ENCODE measurements at regions not wholly inside any gene's neighbourhood (a gene's known extent, or its start where the extent isn't known, plus 50 kb on each side); places are given as distances from the start of the nearest gene placed in this dataset.
A peak's percentile ranks its signal among the peaks of the same experiment; 100 is the strongest.

GRCh38 chr11:92332986-92333385, 108.4 kb downstream of the FAT3 start:
- TF ChIP-seq POLR2A (IDR thresholded peaks at IDR 0.05): no peak
- TF ChIP-seq CTCF (IDR thresholded peaks at IDR 0.05): no peak
- intact Hi-C loops (cut with DNase I): no loop called here
- no peak for ATAC-seq
- Histone ChIP-seq H3K27ac (no peak overlapping the region), H3K4me1 (peaks cover 0 to 4% (median 0%) of the 10 kb centered on the region in 4 donors), H3K36me3 (no peaks in the 10 kb centered on the region), H3K4me3 (no peak overlapping the region), H3K27me3 (no peaks in the 10 kb centered on the region), H3K9me3 (no peaks in the 10 kb centered on the region)
- WGBS (ENCODE audit: insufficient coverage, low coverage, low lambda C conversion rate, missing lambda C conversion rate): 58% methylated on average over 1 of the region's 1 CpG
- DNase-seq: no peak

DNA sequence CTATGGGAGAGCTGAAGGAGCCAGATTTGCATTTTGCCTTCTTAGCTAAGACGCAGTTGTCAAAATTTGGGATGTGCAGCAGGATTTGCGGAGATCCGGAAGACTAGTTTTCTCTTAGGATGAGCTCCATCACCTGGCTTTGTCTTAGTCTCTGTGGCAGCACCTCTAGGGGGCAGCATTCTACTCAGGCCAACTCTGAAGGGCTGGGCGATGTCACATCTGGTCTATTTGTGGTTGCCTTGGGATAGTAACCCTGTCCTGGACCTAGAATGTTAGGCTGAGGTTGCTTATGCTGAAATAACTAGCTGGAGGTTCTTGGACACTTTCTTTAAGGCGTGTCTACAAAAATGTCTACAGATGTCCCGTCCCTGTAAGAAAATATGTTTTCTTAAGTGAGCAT, 116.2 kb downstream of the FAT3 start:
- TF ChIP-seq CTCF (IDR thresholded peaks at IDR 0.05): peak; percentile 50 to 74 (median 54)
- no peak for TF ChIP-seq POLR2A (IDR thresholded peaks at IDR 0.05)
- Histone ChIP-seq H3K9me3 (no peaks in the 10 kb centered on the region), H3K4me1 (no peaks in the 10 kb centered on the region), H3K36me3 (no peaks in the 10 kb centered on the region), H3K27me3 (no peaks in the 10 kb centered on the region), H3K27ac (no peak overlapping the region), H3K4me3 (no peak overlapping the region)
- intact Hi-C loops (cut with DNase I): no loop called here
- DNase-seq: peak in 2 of 3 donors; percentile 37 to 51
- WGBS (ENCODE audit: insufficient coverage, low coverage, low lambda C conversion rate, missing lambda C conversion rate): 77% methylated on average over 4 of the region's 6 CpGs
- peak; percentile 72 to 86 (median 80) for ATAC-seq

DNA sequence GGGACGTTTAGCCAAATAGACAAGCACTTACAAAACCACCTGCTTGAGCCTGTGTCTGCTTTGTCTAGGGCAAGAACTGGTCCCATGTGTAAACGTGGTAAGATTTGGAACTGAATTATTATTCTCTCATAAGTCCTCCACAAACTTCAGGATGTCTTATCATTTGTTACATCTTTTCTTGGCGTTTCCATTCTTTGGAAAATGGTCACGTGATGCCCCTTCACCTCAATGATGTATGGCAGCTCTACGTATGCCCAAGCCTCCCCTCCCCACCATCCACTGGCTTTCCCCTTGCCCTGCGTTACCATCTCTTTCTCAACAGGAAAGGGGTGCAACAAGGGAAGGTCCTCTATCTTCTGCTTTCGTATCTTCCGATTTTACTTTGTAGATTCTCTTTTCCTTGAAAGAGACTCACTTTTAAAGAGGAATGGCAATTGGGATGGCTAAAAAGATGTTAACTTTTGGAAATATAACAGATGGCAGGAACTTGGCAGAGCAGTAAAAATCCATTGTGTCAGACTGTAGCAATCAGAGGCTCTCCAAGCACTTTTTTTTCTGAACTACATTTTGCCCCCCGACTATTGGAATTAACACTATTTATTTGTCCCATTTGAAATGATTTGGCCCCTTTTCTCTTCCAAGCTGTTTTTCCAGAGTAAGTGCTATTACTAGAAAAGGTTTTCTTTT, 117.6 kb downstream of the FAT3 start:
- WGBS (ENCODE audit: insufficient coverage, low coverage, low lambda C conversion rate, missing lambda C conversion rate): 69% methylated on average over 9 of the region's 9 CpGs
- Histone ChIP-seq H3K9me3 (no peaks in the 10 kb centered on the region), H3K36me3 (no peaks in the 10 kb centered on the region), H3K27me3 (no peaks in the 10 kb centered on the region), H3K4me3 (no peak overlapping the region), H3K27ac (no peak overlapping the region), H3K4me1 (peaks cover 0 to 11% (median 0%) of the 10 kb centered on the region in 4 donors)
- intact Hi-C loops (cut with DNase I): no loop called here
- no peak for ATAC-seq
- TF ChIP-seq CTCF (IDR thresholded peaks at IDR 0.05) (no peak), POLR2A (IDR thresholded peaks at IDR 0.05) (no peak)
- DNase-seq: no peak

DNA sequence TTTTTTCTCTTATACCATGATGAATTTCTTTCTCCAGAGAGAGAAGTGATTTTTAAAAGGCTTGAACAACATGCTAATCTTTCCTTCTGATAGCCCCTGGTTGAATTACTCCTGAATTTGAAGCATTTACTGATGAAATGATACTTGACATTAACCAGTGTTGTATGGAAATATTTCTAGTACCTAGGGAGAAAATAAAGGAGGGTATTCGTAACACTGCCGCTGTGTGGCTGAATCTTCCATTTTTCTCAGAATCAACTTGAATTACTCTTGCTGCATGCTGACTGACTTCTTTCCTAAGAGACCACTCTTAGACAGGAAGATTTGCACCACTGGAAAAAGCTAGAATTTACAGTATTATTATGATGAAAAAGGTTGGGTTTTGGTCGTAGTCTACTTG, 118.3 kb downstream of the FAT3 start:
- no peak overlapping the region for H3K4me3 ChIP-seq
- intact Hi-C loops (cut with DNase I): no loop called here
- no peak overlapping the region for H3K27ac ChIP-seq
- ATAC-seq (no peak), DNase-seq (no peak)
- WGBS (ENCODE audit: insufficient coverage, low coverage, low lambda C conversion rate, missing lambda C conversion rate): 88% methylated on average over 3 of the region's 3 CpGs
- H3K4me1 ChIP-seq: peaks cover 0 to 11% (median 0%) of the 10 kb centered on the region in 4 donors
- no peaks in the 10 kb centered on the region for H3K36me3 ChIP-seq
- no peaks in the 10 kb centered on the region for H3K27me3 ChIP-seq
- TF ChIP-seq CTCF (IDR thresholded peaks at IDR 0.05) (no peak), POLR2A (IDR thresholded peaks at IDR 0.05) (no peak)
- H3K9me3 ChIP-seq: no peaks in the 10 kb centered on the region
